ENCODE measurements at regions not wholly inside any gene's neighbourhood (a gene's known extent, or its start where the extent isn't known, plus 50 kb on each side); places are given as distances from the start of the nearest gene placed in this dataset.

DNA sequence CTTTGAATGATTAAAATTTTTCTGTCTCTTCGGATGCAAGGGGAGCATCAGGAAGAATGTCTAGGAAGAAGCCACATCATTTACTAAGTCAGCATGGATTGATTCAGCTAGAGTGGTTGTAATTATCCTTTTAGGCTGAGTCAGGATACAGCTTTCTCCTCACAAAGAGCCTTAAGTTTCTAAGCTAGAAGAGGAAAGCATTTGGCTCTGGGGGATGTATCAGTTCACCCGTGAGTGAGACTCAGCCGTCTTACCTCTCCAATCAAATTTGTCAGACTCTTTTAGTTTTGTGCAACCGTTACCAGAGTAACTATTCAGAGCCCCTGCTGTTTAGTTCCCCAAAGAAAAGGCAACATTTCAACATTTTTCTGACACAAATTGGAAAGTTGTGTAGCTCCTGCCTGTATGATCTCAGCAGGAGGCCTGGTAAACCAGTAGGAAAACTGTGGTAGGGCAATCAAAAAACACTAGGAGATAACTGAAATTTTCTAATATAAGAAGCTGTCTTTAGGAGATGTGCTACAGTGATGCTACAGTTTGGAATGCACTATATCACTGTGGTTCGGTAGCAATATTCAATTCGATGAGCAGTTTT, 432.4 kb upstream of the LUZP2 start:
- no peak for DNase-seq (ENCODE audit: insufficient read length, low spot score)
- TF ChIP-seq TAF1 (IDR thresholded peaks at IDR 0.05; ENCODE audit: low read depth, low read length) (no peak), PAX5 (IDR thresholded peaks at IDR 0.05; ENCODE audit: insufficient read depth, low read length, severe bottlenecking) (no peak), SPI1 (IDR thresholded peaks at IDR 0.05; ENCODE audit: low read depth, low read length) (no peak), POU2F2 (IDR thresholded peaks at IDR 0.05; ENCODE audit: low read depth, low read length) (no peak), POLR2AphosphoS5 (IDR thresholded peaks at IDR 0.05; ENCODE audit: low read depth, low read length) (no peak), POLR2A (IDR thresholded peaks at IDR 0.05; ENCODE audit: low read depth, low read length) (no peak)
- FAIRE-seq, result no peak

DNA sequence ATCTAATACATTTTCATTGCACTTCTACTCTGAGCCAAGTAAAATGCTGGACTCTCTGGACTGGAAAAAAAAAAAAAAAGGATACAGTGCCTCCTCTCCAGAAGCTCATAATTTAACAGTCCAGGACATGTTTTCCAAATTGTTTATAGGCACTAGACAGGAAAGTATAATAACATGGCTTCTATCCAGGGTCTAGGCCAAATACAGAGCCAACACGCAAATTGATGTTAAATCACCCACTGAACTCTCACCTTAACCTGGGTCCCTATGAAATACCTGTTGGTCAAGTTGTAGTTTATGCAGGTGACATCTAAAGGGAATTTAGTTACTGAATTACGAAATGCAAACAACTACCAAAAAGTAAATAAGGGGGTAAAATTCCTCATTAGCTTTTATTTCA, 428.7 kb upstream of the LUZP2 start:
- DNase-seq (ENCODE audit: insufficient read length, low spot score) (no peak), FAIRE-seq (no peak)
- no peak for TF ChIP-seq POLR2A (IDR thresholded peaks at IDR 0.05; ENCODE audit: low read depth, low read length)
- no peak for TF ChIP-seq SPI1 (IDR thresholded peaks at IDR 0.05; ENCODE audit: low read depth, low read length)
- no peak for TF ChIP-seq TAF1 (IDR thresholded peaks at IDR 0.05; ENCODE audit: low read depth, low read length)
- TF ChIP-seq POLR2AphosphoS5 (IDR thresholded peaks at IDR 0.05; ENCODE audit: low read depth, low read length), result no peak
- TF ChIP-seq PAX5 (IDR thresholded peaks at IDR 0.05; ENCODE audit: insufficient read depth, low read length, severe bottlenecking), result no peak
- no peak for TF ChIP-seq POU2F2 (IDR thresholded peaks at IDR 0.05; ENCODE audit: low read depth, low read length)

DNA sequence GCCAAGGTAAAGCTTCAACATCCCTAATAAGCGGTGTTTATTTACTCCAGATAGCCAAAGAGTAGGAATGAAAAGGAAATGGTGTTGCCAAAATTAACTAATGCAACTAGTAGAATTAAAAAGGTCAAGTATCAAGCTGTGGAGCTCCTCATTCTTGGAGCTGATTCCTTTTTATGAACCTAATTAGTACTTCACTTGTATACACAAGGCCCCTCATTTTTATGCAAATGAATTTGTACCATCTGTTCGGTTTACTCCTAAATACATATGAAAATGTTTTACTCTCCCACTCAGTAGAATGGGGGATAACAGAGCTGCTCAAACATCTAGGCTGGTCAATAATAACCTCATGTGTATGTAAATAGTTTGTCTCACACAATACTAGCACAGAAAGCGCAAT, 426.4 kb upstream of the LUZP2 start:
- FAIRE-seq (no peak), DNase-seq (ENCODE audit: insufficient read length, low spot score) (no peak)
- TF ChIP-seq POLR2A (IDR thresholded peaks at IDR 0.05; ENCODE audit: low read depth, low read length) (no peak), SPI1 (IDR thresholded peaks at IDR 0.05; ENCODE audit: low read depth, low read length) (no peak), PAX5 (IDR thresholded peaks at IDR 0.05; ENCODE audit: insufficient read depth, low read length, severe bottlenecking) (no peak), POU2F2 (IDR thresholded peaks at IDR 0.05; ENCODE audit: low read depth, low read length) (no peak), POLR2AphosphoS5 (IDR thresholded peaks at IDR 0.05; ENCODE audit: low read depth, low read length) (no peak), TAF1 (IDR thresholded peaks at IDR 0.05; ENCODE audit: low read depth, low read length) (no peak)

DNA sequence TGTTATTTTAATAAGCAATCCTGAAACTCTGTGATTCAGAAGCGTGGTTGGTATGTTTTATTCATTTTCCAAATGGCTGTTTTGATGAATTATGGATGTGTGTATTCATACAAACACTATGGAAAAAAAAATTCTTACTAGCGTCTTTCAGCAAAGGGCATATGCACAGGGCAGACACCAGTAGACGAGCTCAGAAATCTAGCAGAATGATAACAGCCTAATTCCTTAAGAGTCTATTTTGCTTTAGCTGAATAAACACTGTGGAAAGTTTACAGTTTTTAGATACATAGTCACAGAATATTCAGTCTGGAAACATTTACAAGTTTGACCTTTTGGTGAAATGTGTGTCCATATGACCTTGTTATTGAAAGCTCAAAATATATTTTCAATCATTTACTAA, 418.8 kb upstream of the LUZP2 start:
- TF ChIP-seq POU2F2 (IDR thresholded peaks at IDR 0.05; ENCODE audit: low read depth, low read length) (no peak), SPI1 (IDR thresholded peaks at IDR 0.05; ENCODE audit: low read depth, low read length) (no peak), POLR2AphosphoS5 (IDR thresholded peaks at IDR 0.05; ENCODE audit: low read depth, low read length) (no peak), PAX5 (IDR thresholded peaks at IDR 0.05; ENCODE audit: insufficient read depth, low read length, severe bottlenecking) (no peak), POLR2A (IDR thresholded peaks at IDR 0.05; ENCODE audit: low read depth, low read length) (no peak), TAF1 (IDR thresholded peaks at IDR 0.05; ENCODE audit: low read depth, low read length) (no peak)
- no peak for DNase-seq (ENCODE audit: insufficient read length, low spot score)
- no peak for FAIRE-seq

DNA sequence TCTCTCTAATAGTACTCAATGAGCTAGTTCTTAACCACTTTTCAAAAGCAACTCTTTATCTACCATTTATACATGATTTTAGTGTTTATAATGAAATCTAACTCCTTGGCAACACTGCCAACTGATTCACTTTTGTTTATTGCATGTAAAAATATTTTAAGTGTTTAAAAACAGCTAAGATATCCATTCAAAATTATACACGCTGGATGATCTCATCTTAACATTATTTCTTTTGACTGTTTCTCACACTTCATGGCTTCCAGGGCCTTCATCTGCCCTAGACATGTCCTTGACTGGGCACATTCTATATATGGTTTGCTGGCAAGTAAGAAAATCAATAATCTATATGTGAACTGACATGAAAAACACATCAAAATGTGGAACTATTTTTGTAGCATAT, 414.6 kb upstream of the LUZP2 start:
- FAIRE-seq, result no peak
- TF ChIP-seq POU2F2 (IDR thresholded peaks at IDR 0.05; ENCODE audit: low read depth, low read length) (no peak), PAX5 (IDR thresholded peaks at IDR 0.05; ENCODE audit: insufficient read depth, low read length, severe bottlenecking) (no peak), POLR2A (IDR thresholded peaks at IDR 0.05; ENCODE audit: low read depth, low read length) (no peak)
- DNase-seq (ENCODE audit: insufficient read length, low spot score), result no peak

DNA sequence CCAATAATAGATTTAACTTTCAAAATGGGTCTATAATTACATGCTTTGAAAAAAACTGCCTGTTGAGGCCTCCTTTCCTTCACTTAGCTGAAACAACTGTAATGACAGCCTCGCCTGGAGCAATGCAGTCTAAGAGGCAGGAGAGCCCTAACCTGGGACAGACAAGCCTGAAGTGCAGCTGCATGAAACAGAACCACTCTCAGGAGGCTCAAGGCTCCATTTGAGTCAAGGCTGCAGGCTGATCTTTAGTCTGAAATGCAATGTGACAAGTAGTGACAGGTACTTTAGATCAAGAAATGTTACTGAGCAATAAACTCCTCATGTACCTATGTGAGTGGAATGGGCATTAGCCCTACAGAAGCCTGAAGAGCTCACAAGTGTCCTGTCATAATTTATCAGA, 414.0 kb upstream of the LUZP2 start:
- DNase-seq (ENCODE audit: insufficient read length, low spot score), result no peak
- TF ChIP-seq POU2F2 (IDR thresholded peaks at IDR 0.05; ENCODE audit: low read depth, low read length) (no peak), POLR2A (IDR thresholded peaks at IDR 0.05; ENCODE audit: low read depth, low read length) (no peak), POLR2AphosphoS5 (IDR thresholded peaks at IDR 0.05; ENCODE audit: low read depth, low read length) (no peak), TAF1 (IDR thresholded peaks at IDR 0.05; ENCODE audit: low read depth, low read length) (no peak), SPI1 (IDR thresholded peaks at IDR 0.05; ENCODE audit: low read depth, low read length) (no peak), PAX5 (IDR thresholded peaks at IDR 0.05; ENCODE audit: insufficient read depth, low read length, severe bottlenecking) (no peak)
- no peak for FAIRE-seq

- no peak for FAIRE-seq
- TF ChIP-seq POU2F2 (IDR thresholded peaks at IDR 0.05; ENCODE audit: low read depth, low read length) (no peak), POLR2AphosphoS5 (IDR thresholded peaks at IDR 0.05; ENCODE audit: low read depth, low read length) (no peak), TAF1 (IDR thresholded peaks at IDR 0.05; ENCODE audit: low read depth, low read length) (no peak), PAX5 (IDR thresholded peaks at IDR 0.05; ENCODE audit: insufficient read depth, low read length, severe bottlenecking) (no peak), POLR2A (IDR thresholded peaks at IDR 0.05; ENCODE audit: low read depth, low read length) (no peak), SPI1 (IDR thresholded peaks at IDR 0.05; ENCODE audit: low read depth, low read length) (no peak)
- no peak for DNase-seq (ENCODE audit: insufficient read length, low spot score)
Observed at GRCh38 chr11:24084956-24085355, 411.9 kb upstream of the LUZP2 start.

GRCh38 chr11:24086921-24087320, 409.9 kb upstream of the LUZP2 start:
- DNase-seq (ENCODE audit: insufficient read length, low spot score) (no peak), FAIRE-seq (no peak)
- TF ChIP-seq POLR2A (IDR thresholded peaks at IDR 0.05; ENCODE audit: low read depth, low read length) (no peak), TAF1 (IDR thresholded peaks at IDR 0.05; ENCODE audit: low read depth, low read length) (no peak), POLR2AphosphoS5 (IDR thresholded peaks at IDR 0.05; ENCODE audit: low read depth, low read length) (no peak), SPI1 (IDR thresholded peaks at IDR 0.05; ENCODE audit: low read depth, low read length) (no peak)

DNA sequence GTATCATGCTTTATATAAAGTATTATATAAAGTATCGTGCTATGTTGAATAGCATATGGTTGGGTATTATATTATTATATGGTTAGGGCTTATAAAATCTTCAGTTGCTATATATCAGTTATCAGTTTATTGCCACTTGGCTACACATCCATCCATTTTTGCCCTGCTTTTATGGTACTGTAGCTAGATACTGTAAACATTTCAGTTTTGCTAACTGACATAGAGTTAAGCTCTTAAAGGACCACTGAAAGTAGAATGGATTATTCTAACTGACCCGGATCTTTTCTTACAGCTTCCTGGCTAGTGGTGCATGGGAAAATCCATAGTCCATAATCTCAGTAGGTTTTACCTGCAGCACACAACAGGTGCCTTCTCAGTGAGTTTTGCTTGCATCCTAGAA, 405.3 kb upstream of the LUZP2 start:
- TF ChIP-seq POLR2A (IDR thresholded peaks at IDR 0.05; ENCODE audit: low read depth, low read length), result no peak
- TF ChIP-seq POLR2AphosphoS5 (IDR thresholded peaks at IDR 0.05; ENCODE audit: low read depth, low read length), result no peak
- no peak for TF ChIP-seq SPI1 (IDR thresholded peaks at IDR 0.05; ENCODE audit: low read depth, low read length)
- TF ChIP-seq TAF1 (IDR thresholded peaks at IDR 0.05; ENCODE audit: low read depth, low read length), result no peak
- FAIRE-seq, result no peak
- no peak for DNase-seq (ENCODE audit: insufficient read length, low spot score)

GRCh38 chr11:24093375-24093774, 403.5 kb upstream of the LUZP2 start:
- DNase-seq (ENCODE audit: insufficient read length, low spot score) (no peak), FAIRE-seq (no peak)
- TF ChIP-seq PAX5 (IDR thresholded peaks at IDR 0.05; ENCODE audit: insufficient read depth, low read length, severe bottlenecking) (no peak), TAF1 (IDR thresholded peaks at IDR 0.05; ENCODE audit: low read depth, low read length) (no peak), SPI1 (IDR thresholded peaks at IDR 0.05; ENCODE audit: low read depth, low read length) (no peak), POU2F2 (IDR thresholded peaks at IDR 0.05; ENCODE audit: low read depth, low read length) (no peak), POLR2AphosphoS5 (IDR thresholded peaks at IDR 0.05; ENCODE audit: low read depth, low read length) (no peak), POLR2A (IDR thresholded peaks at IDR 0.05; ENCODE audit: low read depth, low read length) (no peak)
